Duodenal mucosa (tissue), 2 donors: ENCODE measurements at regions not wholly inside any gene's neighbourhood (a gene's known extent, or its start where the extent isn't known, plus 50 kb on each side); places are given as distances from the start of the nearest gene placed in this dataset.

Source experiments
- H3K27ac ChIP-seq: one replicate; pipeline ENCODE4 v1.7.0; 2013; ENCODE audit warnings: low read depth, low read length
- H3K27me3 ChIP-seq, 2 donors: one replicate each; pipeline ENCODE4 v1.7.0; 2013; ENCODE audit warnings: low read length in 2 of 2, control low read depth in 1 of 2; ENCODE audit not compliant: insufficient read depth in 2 of 2, control insufficient read depth in 1 of 2
- H3K36me3 ChIP-seq, 2 donors: one replicate each; pipeline ENCODE4 v1.7.0; 2013; ENCODE audit warnings: low read length in 2 of 2, control low read depth in 1 of 2; ENCODE audit not compliant: insufficient read depth in 2 of 2, control insufficient read depth in 1 of 2
- H3K4me1 ChIP-seq, 2 donors: one replicate each; pipeline ENCODE4 v1.7.0; 2013; ENCODE audit warnings: low read length in 2 of 2, control low read depth in 1 of 2; ENCODE audit not compliant: insufficient read depth in 2 of 2, control insufficient read depth in 1 of 2
- H3K4me3 ChIP-seq, 2 donors: one replicate each; pipeline ENCODE4 v1.7.0; 2013; ENCODE audit warnings: low read length in 2 of 2, low read depth in 1 of 2
- H3K9ac ChIP-seq, 2 donors: one replicate each; pipeline ENCODE4 v1.7.0; 2013; ENCODE audit warnings: low read length in 2 of 2, low read depth in 1 of 2
- H3K9me3 ChIP-seq, 2 donors: one replicate each; pipeline ENCODE4 v1.7.0; 2013; ENCODE audit warnings: low read length in 2 of 2, control low read depth in 1 of 2; ENCODE audit not compliant: control insufficient read depth in 1 of 2

DNA sequence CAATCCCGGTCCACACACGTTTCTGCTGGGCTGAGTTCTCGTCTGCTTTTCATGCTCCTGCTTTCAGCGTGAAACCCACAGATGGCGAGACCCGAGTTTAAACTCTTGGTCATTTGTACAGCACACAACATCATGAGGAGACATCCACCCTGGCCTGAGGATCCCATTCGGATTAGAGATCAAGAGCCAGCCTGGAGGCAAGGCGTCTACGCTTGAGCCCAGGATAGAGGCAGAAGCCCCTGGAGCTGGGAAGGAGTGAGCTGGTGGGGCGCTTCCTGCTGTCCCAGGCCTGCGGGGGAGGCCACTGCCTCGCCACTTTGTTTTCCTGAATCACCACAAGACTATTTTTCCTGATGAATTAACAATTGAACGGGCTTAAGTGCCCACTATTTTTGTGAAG lies 281.9 kb upstream of the IRX4 start:
- no peak overlapping the region for H3K27ac ChIP-seq
- H3K4me3 ChIP-seq = no peak overlapping the region
- H3K4me1 ChIP-seq = no peaks in the 10 kb centered on the region
- H3K36me3 ChIP-seq = no peaks in the 10 kb centered on the region
- H3K27me3 ChIP-seq = no peaks in the 10 kb centered on the region
- no peak overlapping the region for H3K9ac ChIP-seq
- no peaks in the 10 kb centered on the region for H3K9me3 ChIP-seq

DNA sequence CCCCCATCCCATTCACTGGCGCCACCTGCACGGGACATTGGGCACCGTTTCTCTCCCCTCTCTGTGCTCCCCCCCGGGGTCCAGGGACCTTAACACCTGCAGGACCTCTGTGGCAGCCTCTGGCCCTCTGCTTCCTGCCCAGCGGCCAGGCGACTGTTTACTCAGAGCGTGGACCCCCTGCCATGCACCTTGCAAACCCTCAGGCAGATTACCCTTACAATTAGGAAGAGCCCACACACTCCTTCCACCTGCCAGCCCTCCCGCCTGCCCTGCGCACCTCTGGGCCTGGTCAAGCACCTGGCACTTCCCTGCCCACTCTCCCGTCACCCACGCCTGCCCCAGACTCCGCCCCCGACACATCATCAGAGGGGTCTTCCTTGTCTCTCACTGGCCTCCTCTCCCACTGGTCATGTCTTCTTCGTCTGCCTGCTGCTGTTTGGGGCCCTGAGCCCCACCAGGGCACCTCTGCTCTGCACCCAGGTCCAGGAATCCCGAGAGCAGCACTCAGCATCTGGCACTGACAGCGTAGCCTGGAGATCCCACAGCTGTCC lies 281.3 kb upstream of the IRX4 start:
- no peak overlapping the region for H3K27ac ChIP-seq
- no peaks in the 10 kb centered on the region for H3K27me3 ChIP-seq
- H3K4me3 ChIP-seq = no peak overlapping the region
- no peaks in the 10 kb centered on the region for H3K36me3 ChIP-seq
- H3K9me3 ChIP-seq = no peaks in the 10 kb centered on the region
- no peak overlapping the region for H3K9ac ChIP-seq
- H3K4me1 ChIP-seq = no peaks in the 10 kb centered on the region

DNA sequence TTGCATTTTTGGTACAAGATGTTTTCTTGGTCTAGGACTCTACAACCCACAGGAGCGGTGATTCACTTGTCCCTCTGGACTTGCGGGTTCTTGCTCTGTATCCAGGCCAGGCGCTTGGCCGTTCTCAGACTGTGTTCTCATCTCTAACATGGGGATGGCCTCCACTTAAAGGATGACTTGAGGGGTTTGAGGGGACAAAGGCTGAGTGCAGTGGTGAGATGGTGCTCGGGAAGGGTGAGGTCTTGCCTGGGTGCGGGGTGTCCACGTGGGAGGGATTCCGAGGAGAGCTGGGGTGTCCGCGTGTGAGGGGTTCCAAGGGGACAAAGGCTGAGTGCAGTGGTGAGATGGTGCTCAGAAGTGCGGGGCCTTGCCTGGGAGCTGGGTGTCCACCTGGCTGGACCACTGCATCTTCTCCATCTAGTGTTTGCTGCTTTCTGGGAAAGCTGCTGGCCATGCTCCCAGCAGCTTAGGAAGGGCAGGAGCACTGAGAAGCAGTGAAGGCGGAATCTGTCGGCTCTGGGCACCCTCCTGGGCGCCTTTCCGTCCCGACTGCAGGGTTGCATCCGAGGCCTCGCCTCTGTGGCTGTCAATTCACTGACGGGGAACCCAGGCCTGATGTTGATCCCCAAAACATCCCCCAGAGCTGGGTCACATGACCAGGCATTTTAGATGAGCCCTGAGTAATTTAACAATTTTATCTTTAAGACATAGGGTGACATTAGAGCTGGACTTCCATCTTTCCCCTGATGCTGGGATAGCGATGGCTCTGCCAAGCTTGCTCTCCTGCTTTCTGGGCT lies 280.5 kb upstream of the IRX4 start:
- Histone ChIP-seq H3K27ac (no peak overlapping the region), H3K36me3 (no peaks in the 10 kb centered on the region), H3K27me3 (no peaks in the 10 kb centered on the region), H3K4me3 (no peak overlapping the region), H3K9ac (no peak overlapping the region), H3K4me1 (no peaks in the 10 kb centered on the region), H3K9me3 (no peaks in the 10 kb centered on the region)

DNA sequence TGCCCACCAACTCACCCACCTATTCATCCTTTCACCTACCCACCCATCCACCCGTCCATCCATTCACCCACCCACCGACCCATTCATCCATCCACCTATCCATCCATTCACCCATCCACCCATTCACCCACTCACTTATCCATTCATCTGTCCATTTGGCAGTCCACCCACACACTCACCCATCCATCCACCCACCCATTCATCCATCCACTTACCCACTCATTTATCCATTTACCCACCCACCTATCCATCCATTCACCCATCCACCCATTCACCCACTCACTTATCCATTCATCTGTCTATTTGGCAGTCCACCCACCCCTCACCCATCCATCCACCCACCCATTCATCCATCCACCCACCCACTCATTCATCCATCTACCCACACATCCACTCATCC lies 278.1 kb upstream of the IRX4 start:
- Histone ChIP-seq H3K4me1 (no peaks in the 10 kb centered on the region), H3K4me3 (no peak overlapping the region), H3K36me3 (no peaks in the 10 kb centered on the region), H3K27ac (no peak overlapping the region), H3K27me3 (no peaks in the 10 kb centered on the region), H3K9ac (no peak overlapping the region), H3K9me3 (no peaks in the 10 kb centered on the region)

DNA sequence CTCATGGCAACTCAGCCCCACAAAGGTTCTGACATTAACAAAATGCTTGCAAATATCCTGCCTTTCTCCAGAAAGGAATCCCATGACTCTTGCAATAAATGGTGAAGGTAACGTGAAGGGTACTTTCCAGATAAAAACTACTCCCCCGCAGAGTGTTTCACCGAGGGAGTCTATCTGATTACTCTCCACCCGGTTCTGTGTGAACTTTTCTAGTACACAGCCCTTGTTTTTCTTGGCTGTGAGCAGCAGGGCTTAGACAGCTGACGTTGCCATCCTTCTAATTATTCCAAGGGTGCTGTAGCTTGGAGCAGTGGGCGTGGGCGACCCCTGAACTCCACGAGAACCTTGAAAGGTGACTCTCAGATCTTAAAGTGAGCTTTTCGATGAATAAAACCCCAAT lies 276.0 kb upstream of the IRX4 start:
- no peak overlapping the region for H3K9ac ChIP-seq
- no peaks in the 10 kb centered on the region for H3K9me3 ChIP-seq
- H3K27me3 ChIP-seq = no peaks in the 10 kb centered on the region
- no peak overlapping the region for H3K4me3 ChIP-seq
- H3K4me1 ChIP-seq = no peaks in the 10 kb centered on the region
- no peak overlapping the region for H3K27ac ChIP-seq
- H3K36me3 ChIP-seq = no peaks in the 10 kb centered on the region

DNA sequence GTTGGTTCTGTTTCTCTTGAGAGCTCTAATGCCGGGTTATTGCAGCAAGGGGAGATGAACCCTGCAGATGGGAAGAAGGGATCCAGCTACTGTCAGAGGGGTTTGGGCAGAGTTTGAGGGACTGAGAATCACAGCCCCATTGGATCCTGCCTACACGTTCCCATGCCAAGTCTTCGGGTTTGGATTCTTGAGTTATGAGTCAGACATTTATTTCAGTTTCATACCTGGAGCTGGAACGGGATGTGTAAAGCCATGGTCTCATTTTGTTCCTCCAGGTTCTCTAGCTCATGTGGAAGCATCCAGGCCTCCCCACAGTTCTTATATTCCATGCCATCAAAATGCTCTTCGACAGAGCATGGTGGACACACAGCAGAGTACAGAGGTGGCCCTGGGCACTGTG lies 275.4 kb upstream of the IRX4 start:
- Histone ChIP-seq H3K9me3 (no peaks in the 10 kb centered on the region), H3K27ac (no peak overlapping the region), H3K27me3 (no peaks in the 10 kb centered on the region), H3K4me1 (no peaks in the 10 kb centered on the region), H3K36me3 (no peaks in the 10 kb centered on the region), H3K9ac (no peak overlapping the region), H3K4me3 (no peak overlapping the region)

DNA sequence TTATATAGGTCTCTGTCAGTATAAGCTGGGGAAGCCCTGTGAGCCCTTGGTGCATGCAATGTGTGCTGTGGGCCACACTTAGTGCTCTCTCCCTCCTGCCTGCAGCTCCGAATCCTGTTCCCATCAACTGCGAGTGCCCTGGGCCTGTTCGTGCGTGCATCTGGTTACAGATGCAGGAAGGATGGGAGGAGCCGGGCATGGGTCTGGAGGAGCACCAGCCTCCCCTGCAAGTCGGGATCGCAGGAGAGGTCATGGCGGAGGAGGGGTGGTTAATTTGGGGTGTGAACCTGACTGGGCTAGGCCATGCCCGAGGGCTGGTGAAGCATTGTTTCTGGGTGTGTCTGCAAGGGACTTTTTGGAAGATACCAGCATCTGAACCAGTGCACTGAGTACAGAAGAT lies 274.6 kb upstream of the IRX4 start:
- Histone ChIP-seq H3K36me3 (no peaks in the 10 kb centered on the region), H3K4me1 (no peaks in the 10 kb centered on the region), H3K27me3 (no peaks in the 10 kb centered on the region), H3K9me3 (no peaks in the 10 kb centered on the region), H3K4me3 (no peak overlapping the region), H3K9ac (no peak overlapping the region), H3K27ac (no peak overlapping the region)

DNA sequence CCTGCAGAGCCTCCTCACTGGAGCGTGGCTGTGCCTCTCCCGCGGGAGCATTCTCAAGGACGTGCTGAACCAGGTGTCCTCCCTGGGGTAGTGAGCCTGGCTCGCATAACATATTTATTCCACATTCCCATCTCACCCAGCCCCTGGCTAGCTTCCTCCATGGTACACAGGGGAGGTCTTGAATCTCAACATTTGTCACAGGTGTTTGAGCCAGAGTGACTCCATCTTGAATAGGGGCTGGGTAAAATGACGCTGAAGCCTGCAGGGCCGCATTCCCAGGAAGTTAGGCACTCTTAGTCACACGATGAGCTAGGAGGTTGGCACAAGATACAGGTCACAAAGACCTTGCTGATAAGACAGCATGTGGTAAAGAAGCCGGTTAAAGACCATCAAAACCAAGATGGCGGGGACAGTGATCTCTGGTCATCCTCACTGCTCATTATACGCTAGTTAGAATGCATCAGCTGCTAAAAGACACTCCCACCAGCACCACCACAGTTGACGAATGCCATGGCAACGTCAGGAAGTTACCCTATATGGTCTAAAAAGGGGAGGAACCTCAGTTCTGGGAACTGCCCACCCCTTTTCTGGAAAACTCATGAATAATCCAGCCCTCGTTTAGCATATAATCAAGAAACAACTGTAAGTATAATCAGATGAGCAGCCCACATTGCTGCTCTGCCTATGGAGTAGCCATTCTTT lies 273.8 kb upstream of the IRX4 start:
- Histone ChIP-seq H3K4me1 (no peaks in the 10 kb centered on the region), H3K27me3 (no peaks in the 10 kb centered on the region), H3K36me3 (no peaks in the 10 kb centered on the region), H3K27ac (no peak overlapping the region), H3K9ac (no peak overlapping the region), H3K4me3 (no peak overlapping the region), H3K9me3 (no peaks in the 10 kb centered on the region)

DNA sequence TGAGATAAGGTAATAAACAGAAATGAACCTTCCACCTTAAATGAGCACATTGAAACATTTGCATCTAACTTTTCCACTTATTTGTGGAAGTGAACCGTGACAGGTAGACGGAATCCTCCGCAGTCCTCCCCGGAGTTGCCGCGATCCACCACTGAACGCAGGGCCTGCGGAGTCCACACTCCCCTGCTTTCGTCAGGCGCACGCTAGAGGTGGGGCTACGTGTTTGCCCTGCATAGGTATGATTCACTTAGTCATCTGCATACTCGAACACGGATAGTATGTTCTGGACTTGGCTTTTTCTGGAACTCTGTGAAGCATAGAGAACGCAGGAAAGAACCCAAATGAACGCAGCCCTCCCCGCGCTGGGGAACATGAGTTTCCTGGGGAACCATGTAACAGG lies 272.8 kb upstream of the IRX4 start:
- H3K4me1 ChIP-seq = no peaks in the 10 kb centered on the region
- H3K27me3 ChIP-seq = no peaks in the 10 kb centered on the region
- H3K9me3 ChIP-seq = no peaks in the 10 kb centered on the region
- no peak overlapping the region for H3K27ac ChIP-seq
- no peaks in the 10 kb centered on the region for H3K36me3 ChIP-seq
- H3K9ac ChIP-seq = no peak overlapping the region
- no peak overlapping the region for H3K4me3 ChIP-seq

DNA sequence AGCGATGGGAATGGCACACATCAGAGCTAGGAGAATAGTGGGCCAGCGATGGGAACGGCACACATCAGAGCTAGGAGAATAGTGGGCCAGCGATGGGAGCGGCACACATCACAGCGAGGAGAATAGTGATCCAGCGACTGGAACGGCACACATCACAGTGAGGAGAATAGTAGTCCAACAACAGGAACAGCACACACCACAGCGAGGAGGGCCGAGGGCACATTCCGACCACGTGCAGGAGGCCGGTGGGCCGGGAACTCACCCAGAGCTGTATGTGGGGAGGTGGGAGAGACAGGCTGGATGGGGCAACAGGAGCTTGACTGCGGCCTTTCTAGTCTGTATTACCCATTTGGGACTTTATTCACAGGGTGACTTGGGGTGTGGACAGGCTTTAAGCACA lies 271.1 kb upstream of the IRX4 start:
- Histone ChIP-seq H3K36me3 (no peaks in the 10 kb centered on the region), H3K9me3 (no peaks in the 10 kb centered on the region), H3K4me1 (no peaks in the 10 kb centered on the region), H3K27ac (no peak overlapping the region), H3K9ac (no peak overlapping the region), H3K4me3 (no peak overlapping the region), H3K27me3 (no peaks in the 10 kb centered on the region)
